Pancreas (tissue), 10 donors: ENCODE measurements at regions not wholly inside any gene's neighbourhood (a gene's known extent, or its start where the extent isn't known, plus 50 kb on each side); places are given as distances from the start of the nearest gene placed in this dataset.
A peak's percentile ranks its signal among the peaks of the same experiment; 100 is the strongest.

Experiments
- ATAC-seq, 4 donors: fragments of 200-7000 bp; cut with Tn5 transposase; one replicate each; pipeline versions ENCODE4 v1.8.0 to v1.9.1; 2020; ENCODE audit warnings: mild to moderate bottlenecking in 4 of 4, moderate library complexity in 4 of 4
- DNase-seq, 6 donors: peaks; one replicate each; pipeline ENCODE4 v3.0.0-alpha.2; 2020
- FAIRE-seq: peaks from 2 replicates; lab custom pipeline; 2012; peaks lifted over from hg19 to GRCh38; lab: Jason Lieb, UNC
- H3K27ac ChIP-seq, 4 donors: fragments of 200-600 bp; sonication (generic); 1 replicate in 3 of 4; 2 replicates in 1 of 4; pipeline versions ENCODE4 v1.5.0 to v1.8.0; 2020
- H3K27me3 ChIP-seq, 4 donors: fragments of 200-600 bp; one replicate each; pipeline ENCODE4 v1.8.0; 2021
- H3K36me3 ChIP-seq, 3 donors: fragments of 200-600 bp; sonication (generic) in 1 of 3; one replicate each; pipeline versions ENCODE4 v1.5.0 to v1.8.0; 2020 to 2021
- H3K4me1 ChIP-seq, 3 donors: fragments of 200-600 bp; one replicate each; pipeline ENCODE4 v1.8.0; 2021
- H3K4me3 ChIP-seq, 4 donors: fragments of 200-600 bp; sonication (generic) in 2 of 4; one replicate each; pipeline versions ENCODE4 v1.5.0 to v1.8.0; 2020 to 2021
- H3K9me3 ChIP-seq, 4 donors: fragments of 200-600 bp; one replicate each; pipeline ENCODE4 v1.8.0; 2021
- WGBS, 2 donors: extraction: QIAGEN DNeasy Blood & Tissue Kit; methylation state at CpG; one replicate each; pipeline ENCODE4 v1.1.7; 2013; 5-methylcytosine and 5-hydroxymethylcytosine counted together
- intact Hi-C, 3 donors: fragments of 100-400 bp; cut with DNase I; formaldehyde crosslinking; loops; one replicate each; pipeline versions ENCODE4 v1.11.1 to v1.14.2; 2022
- TF ChIP-seq, protein P1 (sequence below), 4 donors: fragments of 200-600 bp; sonication (generic) in 3 of 4; IDR thresholded peaks; one replicate each; pipeline versions ENCODE4 v1.5.0 to v1.8.0; 2021; ENCODE audit warnings: antibody characterized with exemption in 4 of 4
- donor health status: healthy with polysubstance abuse.
- donor health status: DM: no; HTN: no; CAD: no; lungs with moderate emphysema.
- donor health status: DM: no; HTN: no; CAD: no.
- donor health status: control.
- donor health status: control.
- donor health status: Bipolar disorder and iron deficiency.
- donor health status: DM: yes; HTN: yes; CAD: no.
- donor health status: DM: no; HTN: no; CAD: no.
- donor health status: DM: no; HTN: no; CAD: no.
- donor health status: DM: yes; HTN: yes; CAD: no.

DNA sequence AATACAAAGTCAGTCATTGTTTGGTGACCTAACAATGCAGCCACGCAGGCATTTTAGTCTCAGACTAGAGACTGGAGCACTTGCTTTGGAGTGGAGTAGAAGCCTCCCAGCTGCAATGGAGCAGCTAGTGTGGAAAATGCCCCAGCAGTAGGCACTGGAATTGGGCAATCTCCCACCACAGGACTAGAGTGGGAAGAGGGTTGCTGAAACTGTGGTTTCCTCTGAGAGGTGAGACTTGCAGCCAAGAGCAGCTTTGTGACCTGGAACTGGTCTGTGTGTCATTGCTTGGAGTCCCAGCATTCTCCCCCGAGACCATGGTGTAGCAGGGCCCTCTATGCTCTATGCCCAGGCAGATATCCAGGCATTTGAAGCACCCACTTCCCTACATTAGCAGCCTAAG lies 556.3 kb downstream of the UQCRFS1 start:
- Histone ChIP-seq H3K27me3 (no peaks in the 10 kb centered on the region), H3K4me1 (no peaks in the 10 kb centered on the region), H3K9me3 (no peaks in the 10 kb centered on the region), H3K36me3 (no peaks in the 10 kb centered on the region), H3K27ac (no peak overlapping the region), H3K4me3 (no peak overlapping the region)
- TF ChIP-seq, protein P1, sequence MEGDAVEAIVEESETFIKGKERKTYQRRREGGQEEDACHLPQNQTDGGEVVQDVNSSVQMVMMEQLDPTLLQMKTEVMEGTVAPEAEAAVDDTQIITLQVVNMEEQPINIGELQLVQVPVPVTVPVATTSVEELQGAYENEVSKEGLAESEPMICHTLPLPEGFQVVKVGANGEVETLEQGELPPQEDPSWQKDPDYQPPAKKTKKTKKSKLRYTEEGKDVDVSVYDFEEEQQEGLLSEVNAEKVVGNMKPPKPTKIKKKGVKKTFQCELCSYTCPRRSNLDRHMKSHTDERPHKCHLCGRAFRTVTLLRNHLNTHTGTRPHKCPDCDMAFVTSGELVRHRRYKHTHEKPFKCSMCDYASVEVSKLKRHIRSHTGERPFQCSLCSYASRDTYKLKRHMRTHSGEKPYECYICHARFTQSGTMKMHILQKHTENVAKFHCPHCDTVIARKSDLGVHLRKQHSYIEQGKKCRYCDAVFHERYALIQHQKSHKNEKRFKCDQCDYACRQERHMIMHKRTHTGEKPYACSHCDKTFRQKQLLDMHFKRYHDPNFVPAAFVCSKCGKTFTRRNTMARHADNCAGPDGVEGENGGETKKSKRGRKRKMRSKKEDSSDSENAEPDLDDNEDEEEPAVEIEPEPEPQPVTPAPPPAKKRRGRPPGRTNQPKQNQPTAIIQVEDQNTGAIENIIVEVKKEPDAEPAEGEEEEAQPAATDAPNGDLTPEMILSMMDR (IDR thresholded peaks at IDR 0.05), result no peak
- 61 to 74% methylated on average over 2 of the region's 2 CpGs for WGBS, 2 donors
- DNase-seq (no peak), ATAC-seq (no peak), FAIRE-seq (no peak)
- intact Hi-C loops, result no loop called here

DNA sequence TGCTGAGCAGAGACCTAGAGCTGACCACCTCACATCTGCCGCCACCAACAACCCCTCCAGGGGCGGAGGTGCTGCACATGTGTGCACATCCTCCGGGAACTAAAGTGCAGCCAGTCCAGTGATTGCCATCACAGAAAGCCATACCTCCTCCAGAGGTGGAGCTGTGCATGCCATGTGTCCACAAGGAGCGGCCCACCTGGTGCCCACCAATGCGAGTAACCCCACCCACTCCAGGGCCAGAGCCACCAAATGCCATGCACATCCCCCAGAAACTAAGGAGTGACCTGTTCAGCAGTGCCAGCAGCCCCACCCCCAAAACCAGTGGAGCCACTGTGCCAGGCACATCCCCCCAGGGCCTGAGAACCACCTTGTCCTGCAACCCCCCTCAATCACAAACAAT lies 557.9 kb downstream of the UQCRFS1 start:
- ATAC-seq (no peak), DNase-seq (no peak), FAIRE-seq (no peak)
- Histone ChIP-seq H3K4me1 (no peaks in the 10 kb centered on the region), H3K27me3 (no peaks in the 10 kb centered on the region), H3K9me3 (no peaks in the 10 kb centered on the region), H3K27ac (no peak overlapping the region), H3K4me3 (no peak overlapping the region), H3K36me3 (no peaks in the 10 kb centered on the region)
- TF ChIP-seq, protein P1 (IDR thresholded peaks at IDR 0.05), result no peak
- 82 to 91% methylated on average over 5 of the region's 5 CpGs for WGBS, 2 donors
- intact Hi-C loops, result no loop called here

DNA sequence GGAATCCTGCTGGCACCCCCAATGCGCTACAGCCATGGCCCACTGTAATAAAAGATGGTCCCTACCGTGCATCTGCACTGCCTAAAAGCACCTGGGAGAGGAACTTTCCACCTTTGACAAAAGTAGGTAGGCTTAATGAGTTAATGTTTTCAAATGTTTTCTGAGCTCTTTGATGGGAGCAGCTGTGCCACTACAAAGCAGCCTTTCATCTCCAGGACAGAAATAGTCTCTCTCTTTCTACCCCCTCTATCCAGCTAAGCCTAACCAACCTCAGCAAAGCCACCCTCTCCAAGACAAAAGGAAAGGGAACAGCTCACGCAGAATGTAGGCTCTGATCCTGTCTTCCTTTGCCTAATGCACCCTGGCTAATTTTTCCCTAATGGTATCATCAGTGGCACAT lies 560.2 kb downstream of the UQCRFS1 start:
- Histone ChIP-seq H3K27me3 (no peaks in the 10 kb centered on the region), H3K4me1 (no peaks in the 10 kb centered on the region), H3K9me3 (no peaks in the 10 kb centered on the region), H3K36me3 (no peaks in the 10 kb centered on the region), H3K27ac (no peak overlapping the region), H3K4me3 (no peak overlapping the region)
- no peak for DNase-seq
- no peak for FAIRE-seq
- TF ChIP-seq, protein P1 (IDR thresholded peaks at IDR 0.05), result no peak
- 41 to 48% methylated on average over 3 of the region's 3 CpGs for WGBS, 2 donors
- intact Hi-C loops, result no loop called here
- no peak for ATAC-seq

DNA sequence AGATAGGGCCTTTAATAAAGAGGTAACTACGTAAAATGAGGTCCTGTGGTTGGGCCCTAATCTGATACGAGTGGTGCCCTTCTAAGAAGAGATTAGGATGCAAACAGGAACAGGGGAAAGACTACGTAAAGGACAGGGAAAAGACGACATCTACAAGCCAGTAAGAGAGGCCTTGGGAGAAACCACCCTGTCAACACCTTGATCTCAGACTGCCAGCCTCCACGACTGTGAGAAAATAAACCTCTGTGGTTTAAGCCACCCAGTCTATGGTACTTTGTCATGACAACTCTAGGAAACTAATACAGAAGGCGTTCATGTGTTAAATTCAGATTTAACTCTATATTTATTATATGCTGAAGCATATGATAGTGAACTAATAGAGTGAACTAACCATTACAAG lies 566.3 kb downstream of the UQCRFS1 start:
- no peak overlapping the region for H3K4me3 ChIP-seq
- no peak for ATAC-seq
- H3K27ac ChIP-seq, result no peak overlapping the region
- TF ChIP-seq, protein P1 (IDR thresholded peaks at IDR 0.05), result no peak
- WGBS, 2 donors, result 63 to 64% methylated on average over 6 of the region's 6 CpGs
- no peaks in the 10 kb centered on the region for H3K9me3 ChIP-seq
- no peaks in the 10 kb centered on the region for H3K27me3 ChIP-seq
- intact Hi-C loops, result no loop called here
- H3K36me3 ChIP-seq, result no peaks in the 10 kb centered on the region
- DNase-seq, result no peak
- H3K4me1 ChIP-seq, result no peaks in the 10 kb centered on the region
- no peak for FAIRE-seq

DNA sequence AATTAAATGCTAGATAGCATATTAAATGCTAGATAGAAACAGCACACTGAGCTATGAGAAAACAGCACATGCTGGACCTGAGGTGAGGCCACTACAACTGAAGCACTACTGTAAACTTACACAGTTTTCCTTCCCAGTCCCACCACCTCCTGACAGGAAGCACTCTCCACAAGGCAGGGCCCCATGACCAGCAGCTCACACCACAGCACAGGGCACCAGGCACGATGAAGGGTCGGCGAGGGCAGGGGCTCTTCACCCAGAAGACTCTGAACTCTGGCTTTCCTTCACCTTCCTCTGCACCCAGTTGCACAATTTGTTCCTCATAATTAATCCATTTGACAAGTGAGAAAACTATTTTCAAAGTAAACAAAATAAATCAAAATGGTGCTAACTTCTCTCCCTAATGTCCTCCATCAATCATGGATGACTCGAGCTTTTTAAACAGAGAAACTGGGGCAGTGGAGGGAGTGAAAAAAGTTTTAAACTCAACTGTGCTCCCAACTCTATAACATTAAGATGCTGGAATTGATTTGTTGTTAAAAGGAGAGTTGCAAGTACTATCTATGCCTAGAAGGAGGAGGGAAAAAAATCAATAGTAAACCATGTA lies 568.7 kb downstream of the UQCRFS1 start:
- peak; percentile 52 to 81 (median 68) for ATAC-seq
- Histone ChIP-seq H3K27ac (peak overlapping the region in 3 of 4 donors; percentile 0 to 63 (median 54)), H3K4me3 (peak overlapping the region in 1 of 4 donors; percentile 13), H3K36me3 (no peaks in the 10 kb centered on the region), H3K27me3 (no peaks in the 10 kb centered on the region), H3K9me3 (no peaks in the 10 kb centered on the region), H3K4me1 (no peaks in the 10 kb centered on the region)
- peak in 1 of 6 donors; percentile 25 for DNase-seq
- TF ChIP-seq, protein P1 (IDR thresholded peaks at IDR 0.05), result no peak
- intact Hi-C loops, result no loop called here
- no peak for FAIRE-seq
- 8 to 9% methylated on average over 4 of the region's 4 CpGs for WGBS, 2 donors
